Uterus (tissue), 2 donors: ENCODE measurements at regions not wholly inside any gene's neighbourhood (a gene's known extent, or its start where the extent isn't known, plus 50 kb on each side); places are given as distances from the start of the nearest gene placed in this dataset.
"Not testable (repeated sequence)": the region's sequence is repeated elsewhere in the genome, so short reads cannot be mapped to it uniquely, and the experiment has no call there.

Experiments used
- CTCF ChIP-seq, 4 experiments: fragments of 200-600 bp in 2 of 4; fragments of 450-650 bp in 2 of 4; sonication (generic) in 2 of 4; IDR thresholded peaks; one replicate each; pipeline ENCODE4 v1.5.1; 2016 to 2019; ENCODE audit warnings: antibody characterized with exemption in 4 of 4, mild to moderate bottlenecking in 2 of 4, moderate library complexity in 1 of 4
- POLR2A ChIP-seq, 2 donors: fragments of 450-650 bp; IDR thresholded peaks; one replicate each; pipeline ENCODE4 v1.6.1; 2016; ENCODE audit warnings: antibody characterized with exemption in 2 of 2, mild to moderate bottlenecking in 1 of 2, moderate library complexity in 1 of 2

DNA sequence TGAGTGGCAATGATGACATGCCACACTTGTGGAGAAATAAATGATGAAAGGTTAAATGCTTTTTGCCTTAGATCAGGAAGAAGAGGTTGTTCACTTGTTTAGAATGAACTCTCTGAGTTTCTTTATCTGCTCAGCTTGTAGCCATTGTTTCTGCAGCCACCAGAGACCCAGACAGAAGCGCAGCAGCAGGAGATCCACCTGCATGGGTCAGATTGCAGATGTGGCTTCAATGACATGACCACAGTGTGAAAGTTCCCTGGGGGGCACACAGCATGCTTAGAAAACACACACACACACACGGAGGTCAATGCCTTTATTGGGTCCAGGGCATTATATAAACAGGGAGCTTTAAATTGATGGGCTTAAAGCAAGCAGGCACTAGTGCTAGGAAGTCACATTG, 129.0 kb upstream of the ZNF658 start:
- not testable (repeated sequence) for TF ChIP-seq POLR2A, CTCF (IDR thresholded peaks at IDR 0.05)
